SK-N-SH (cell line): ENCODE measurements at regions not wholly inside any gene's neighbourhood (a gene's known extent, or its start where the extent isn't known, plus 50 kb on each side); places are given as distances from the start of the nearest gene placed in this dataset.
"Not testable (repeated sequence)": the region's sequence is repeated elsewhere in the genome, so short reads cannot be mapped to it uniquely, and the experiment has no call there.

Experiments used
- CTCF ChIA-PET: fragments of 300-600, 350-600 bp; formaldehyde crosslinking; extraction: SDS; loops from one replicate; lab custom pipeline; 2021; lab: Yijun Ruan, JAX
- POLR2A ChIA-PET: fragments of 350-600 bp; sonication (Branson Sonifier 250); formaldehyde crosslinking; extraction: SDS; loops from one replicate; lab custom pipeline; 2020; ENCODE audit warnings: antibody characterized with exemption, inconsistent platforms; lab: Yijun Ruan, JAX
- DNase-seq: peaks from one replicate; pipeline ENCODE4 v3.0.0; 2012
- H2AFZ ChIP-seq: fragments of 200-600 bp; sonication (generic); 2 replicates; pipeline ENCODE4 v1.8.1; 2016; ENCODE audit warnings: antibody characterized with exemption, mild to moderate bottlenecking, low read depth
- H3F3A ChIP-seq: fragments of 200-600 bp; sonication (generic); replicated peaks from 2 replicates; pipeline ENCODE3; 2016; ENCODE audit warnings: antibody characterized with exemption, mild to moderate bottlenecking; ENCODE audit not compliant: insufficient read depth
- H3K27ac ChIP-seq, 2 experiments: fragments of 200-500 bp in 1 of 2; fragments of 200-600 bp in 1 of 2; sonication (Bioruptor generic) in 1 of 2; sonication (generic), shearing (Covaris generic) in 1 of 2; 2 replicates each; pipeline versions ENCODE4 v1.5.1 to v1.6.1; 2014 to 2016; ENCODE audit warnings: low read depth in 2 of 2, inconsistent platforms in 1 of 2, low read length in 1 of 2, mild to moderate bottlenecking in 1 of 2, mixed read lengths in 1 of 2
- H3K27me3 ChIP-seq: fragments of 200-600 bp; sonication (generic), shearing (Covaris generic); 2 replicates; pipeline ENCODE4 v1.6.1; 2016; ENCODE audit warnings: mixed run types; ENCODE audit not compliant: insufficient read depth
- H3K36me3 ChIP-seq, 2 experiments: fragments of 200-500 bp in 1 of 2; fragments of 200-600 bp in 1 of 2; sonication (Bioruptor generic) in 1 of 2; sonication (generic) in 1 of 2; replicated peaks in 1 of 2; 2 replicates each; pipeline versions ENCODE3 to v1.5.1; 2014 to 2016; ENCODE audit warnings: low read length in 1 of 2, mild to moderate bottlenecking in 1 of 2; ENCODE audit not compliant: insufficient read depth in 2 of 2, control insufficient read depth in 1 of 2
- H3K4me1 ChIP-seq, 2 experiments: fragments of 200-500 bp in 1 of 2; fragments of 200-600 bp in 1 of 2; sonication (Bioruptor generic) in 1 of 2; sonication (generic), shearing (Covaris generic) in 1 of 2; 2 replicates each; pipeline versions ENCODE4 v1.5.1 to v1.6.1; 2014 to 2016; ENCODE audit warnings: low read depth in 1 of 2, low read length in 1 of 2, mixed run types in 1 of 2; ENCODE audit not compliant: insufficient read depth in 2 of 2, control insufficient read depth in 1 of 2
- H3K4me2 ChIP-seq: fragments of 200-600 bp; sonication (generic), shearing (Covaris generic); 2 replicates; pipeline ENCODE4 v1.6.1; 2017; ENCODE audit warnings: mixed run types
- H3K4me3 ChIP-seq, 2 experiments: fragments of 200-500 bp in 1 of 2; fragments of 200-600 bp in 1 of 2; sonication (Bioruptor generic) in 1 of 2; sonication (generic), shearing (Covaris generic) in 1 of 2; 2 replicates each; pipeline versions ENCODE4 v1.5.1 to v1.8.1; 2014 to 2016; ENCODE audit warnings: low read depth in 2 of 2, inconsistent platforms in 1 of 2, low read length in 1 of 2, mild to moderate bottlenecking in 1 of 2, mixed read lengths in 1 of 2, moderate library complexity in 1 of 2
- H3K79me2 ChIP-seq: fragments of 200-600 bp; sonication (generic); 2 replicates; pipeline ENCODE4 v1.8.1; 2017; ENCODE audit warnings: mild to moderate bottlenecking; ENCODE audit not compliant: insufficient read depth
- H3K9ac ChIP-seq: fragments of 200-600 bp; sonication (generic); 2 replicates; pipeline ENCODE4 v1.6.1; 2017; ENCODE audit warnings: mixed run types
- H3K9me2 ChIP-seq: fragments of 200-600 bp; sonication (generic); 2 replicates; pipeline ENCODE4 v1.6.1; 2017; ENCODE audit warnings: mixed run types
- H3K9me3 ChIP-seq: fragments of 200-600 bp; sonication (generic); 2 replicates; pipeline ENCODE4 v1.6.1; 2017; ENCODE audit warnings: mixed run types, mild to moderate bottlenecking, moderate library complexity
- H4K20me1 ChIP-seq: fragments of 200-600 bp; sonication (generic); 2 replicates; pipeline ENCODE4 v1.6.1; 2017; ENCODE audit warnings: mild to moderate bottlenecking, mixed run types; ENCODE audit not compliant: insufficient read depth
- ELF1 ChIP-seq: IDR thresholded peaks from 2 replicates; pipeline ENCODE4 v1.4.0; 2012
- EP300 ChIP-seq, 2 experiments: IDR thresholded peaks; 2 replicates each; pipeline versions ENCODE4 v1.4.0 to v1.6.1; 2012; ENCODE audit warnings: borderline replicate concordance in 1 of 2, low read depth in 1 of 2, low read length in 1 of 2
- EZH2phosphoT487 ChIP-seq: fragments of 200-600 bp; sonication (generic); IDR thresholded peaks from 2 replicates; pipeline ENCODE4 v1.6.1; 2017; ENCODE audit warnings: low read depth, mixed run types, mild to moderate bottlenecking, antibody characterized with exemption, moderate library complexity, borderline replicate concordance
- FOXJ3 ChIP-seq: sonication (generic); formaldehyde crosslinking; IDR thresholded peaks from 2 replicates; pipeline ENCODE4 v1.5.1; 2020; ENCODE audit warnings: mild to moderate bottlenecking, missing genetic modification reagents
- FOXM1 ChIP-seq: IDR thresholded peaks from 2 replicates; pipeline ENCODE4 v1.4.0; 2012; ENCODE audit warnings: low read depth, mild to moderate bottlenecking
- MXI1 ChIP-seq: IDR thresholded peaks from 2 replicates; pipeline ENCODE4 v1.6.1; 2012; ENCODE audit warnings: mild to moderate bottlenecking, low read depth, low read length, improper control_type of control experiment
- NFIC ChIP-seq: IDR thresholded peaks from 2 replicates; pipeline ENCODE4 v1.4.0; 2012; ENCODE audit warnings: borderline replicate concordance
- NRF1 ChIP-seq: IDR thresholded peaks from 2 replicates; pipeline ENCODE4 v1.6.1; 2012; ENCODE audit warnings: low read depth, mild to moderate bottlenecking, low read length
- PBX3 ChIP-seq: IDR thresholded peaks from 2 replicates; pipeline ENCODE4; 2012
- POLR2AphosphoS5 ChIP-seq: IDR thresholded peaks from 2 replicates; pipeline ENCODE4 v1.6.1; 2012; ENCODE audit warnings: low read depth, low read length
- RCOR1 ChIP-seq: fragments of 150-350 bp; IDR thresholded peaks from 2 replicates; pipeline ENCODE4 v1.6.1; 2017; ENCODE audit warnings: antibody characterized with exemption, low read length
- RFX5 ChIP-seq: IDR thresholded peaks from 2 replicates; pipeline ENCODE4 v1.6.1; 2012; ENCODE audit warnings: mild to moderate bottlenecking, improper control_type of control experiment, low read length
- RXRA ChIP-seq: IDR thresholded peaks from 2 replicates; pipeline ENCODE4 v1.4.0; 2012; ENCODE audit warnings: low read depth, mild to moderate bottlenecking, borderline replicate concordance
- SIN3A ChIP-seq: IDR thresholded peaks from 2 replicates; pipeline ENCODE4 v1.6.1; 2012; ENCODE audit warnings: low read depth, mild to moderate bottlenecking, low read length, moderate library complexity, borderline replicate concordance
- SMC3 ChIP-seq: IDR thresholded peaks from 2 replicates; pipeline ENCODE4 v1.6.1; 2012; ENCODE audit warnings: low read depth, low read length, improper control_type of control experiment
- TAF1 ChIP-seq: IDR thresholded peaks from 2 replicates; pipeline ENCODE4 v1.6.1; 2012; ENCODE audit warnings: low read depth, mild to moderate bottlenecking, low read length, moderate library complexity, borderline replicate concordance
- TEAD4 ChIP-seq: IDR thresholded peaks from 2 replicates; pipeline ENCODE4 v1.4.0; 2012; ENCODE audit warnings: mild to moderate bottlenecking, borderline replicate concordance; ENCODE audit not compliant: insufficient read depth
- YY1 ChIP-seq: IDR thresholded peaks from 2 replicates; pipeline ENCODE4 v1.4.0; 2012; ENCODE audit warnings: low read depth, mild to moderate bottlenecking
- WGBS: methylation state at CpG from one replicate; pipeline ENCODE4 v1.1.6; 2017; ENCODE audit warnings: low lambda C conversion rate; 5-methylcytosine and 5-hydroxymethylcytosine counted together
- TF ChIP-seq, protein P1 (sequence below): IDR thresholded peaks from 2 replicates; pipeline ENCODE4 v1.4.0; 2012; ENCODE audit warnings: low read depth, borderline replicate concordance

GRCh38 chrX:80929251-80929650 lies 119.6 kb upstream of the BRWD3 start:
- 13% methylated on average over 8 of the region's 8 CpGs for WGBS
- no peak overlapping the region for H3K27ac ChIP-seq

GRCh38 chrX:80917919-80918318 lies 108.2 kb upstream of the BRWD3 start:
- TF ChIP-seq EP300 (IDR thresholded peaks at IDR 0.05; ENCODE audit: borderline replicate concordance in 1 of 2, low read depth in 1 of 2, low read length in 1 of 2) = no peak
- TF ChIP-seq FOXJ3 = no peak
- no peak for TF ChIP-seq SMC3
- TF ChIP-seq RCOR1 = no peak
- no peak for TF ChIP-seq FOXM1
- no peak for TF ChIP-seq MXI1
- no peak for TF ChIP-seq ELF1
- no peak for TF ChIP-seq SIN3A
- no peak for TF ChIP-seq NFIC
- TF ChIP-seq TEAD4 = no peak
- no peak for TF ChIP-seq RXRA
- TF ChIP-seq TAF1 = no peak
- no peak for TF ChIP-seq PBX3
- TF ChIP-seq, protein P1, sequence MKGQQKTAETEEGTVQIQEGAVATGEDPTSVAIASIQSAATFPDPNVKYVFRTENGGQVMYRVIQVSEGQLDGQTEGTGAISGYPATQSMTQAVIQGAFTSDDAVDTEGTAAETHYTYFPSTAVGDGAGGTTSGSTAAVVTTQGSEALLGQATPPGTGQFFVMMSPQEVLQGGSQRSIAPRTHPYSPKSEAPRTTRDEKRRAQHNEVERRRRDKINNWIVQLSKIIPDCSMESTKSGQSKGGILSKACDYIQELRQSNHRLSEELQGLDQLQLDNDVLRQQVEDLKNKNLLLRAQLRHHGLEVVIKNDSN = no peak
- TF ChIP-seq RFX5 = no peak
- Histone ChIP-seq H3K9me3 (no peaks in the 10 kb centered on the region), H3K36me3 (no peaks in the 10 kb centered on the region), H3K79me2 (no peaks in the 10 kb centered on the region), H3K4me1 (no peaks in the 10 kb centered on the region), H3K27ac (no peak overlapping the region), H3K9me2 (no peaks in the 10 kb centered on the region), H3K4me2 (no peak overlapping the region), H3K4me3 (no peak overlapping the region), H4K20me1 (no peaks in the 10 kb centered on the region), H3F3A (no peaks in the 10 kb centered on the region), H3K27me3 (no peaks in the 10 kb centered on the region), H3K9ac (no peak overlapping the region), H2AFZ (no peak overlapping the region)
- POLR2A ChIA-PET = no interaction called here
- 2% methylated on average over 1 of the region's 1 CpG for WGBS
- CTCF ChIA-PET = no interaction called here
- DNase-seq = no peak

More at GRCh38 chrX:80929251-80929650, 119.6 kb upstream of the BRWD3 start:
- H4K20me1 ChIP-seq = no peaks in the 10 kb centered on the region
- DNase-seq = no peak
- ChIA-PET CTCF (no interaction called here), POLR2A (no interaction called here)
- H2AFZ ChIP-seq = no peak overlapping the region
- TF ChIP-seq RCOR1 (no peak), YY1 (no peak), NRF1 (no peak), FOXM1 (no peak), EZH2phosphoT487 (no peak), ELF1 (no peak), POLR2AphosphoS5 (no peak)
- no peaks in the 10 kb centered on the region for H3K4me1 ChIP-seq
- no peaks in the 10 kb centered on the region for H3F3A ChIP-seq
- H3K9ac ChIP-seq = no peak overlapping the region
- no peak overlapping the region for H3K4me2 ChIP-seq
- no peaks in the 10 kb centered on the region for H3K79me2 ChIP-seq
- no peaks in the 10 kb centered on the region for H3K36me3 ChIP-seq
- no peaks in the 10 kb centered on the region for H3K9me2 ChIP-seq
- no peaks in the 10 kb centered on the region; the same call in 1 of the 2 replicates for H3K27me3 ChIP-seq
- H3K9me3 ChIP-seq = peaks cover 9% of the 10 kb centered on the region; the same call in 1 of the 2 replicates
- no peak overlapping the region for H3K4me3 ChIP-seq

DNA sequence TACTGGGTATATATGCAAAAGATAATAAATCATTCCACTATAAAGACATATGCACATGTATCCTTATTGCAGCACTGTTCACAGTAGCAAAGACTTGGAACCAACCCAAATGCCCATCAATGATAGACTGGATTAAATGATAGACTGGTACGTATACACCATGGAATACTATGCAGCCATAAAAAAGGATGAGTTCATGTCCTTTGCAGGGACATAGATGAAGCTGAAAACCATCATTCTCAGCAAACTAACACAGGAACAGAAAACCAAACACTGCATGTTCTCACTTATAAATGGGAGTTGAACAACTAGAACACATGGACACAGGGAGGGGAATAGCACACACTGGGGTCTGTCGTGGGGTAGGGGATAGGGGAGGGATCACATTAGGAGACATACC lies 102.7 kb upstream of the BRWD3 start:
- CTCF ChIA-PET, H3K79me2 ChIP-seq, H3F3A ChIP-seq, H3K36me3 ChIP-seq, DNase-seq, H3K9me3 ChIP-seq, H3K27ac ChIP-seq, H3K9ac ChIP-seq, H3K9me2 ChIP-seq, H3K4me2 ChIP-seq, H3K4me1 ChIP-seq, H4K20me1 ChIP-seq, POLR2A ChIA-PET, H3K4me3 ChIP-seq, H2AFZ ChIP-seq, H3K27me3 ChIP-seq: not testable (repeated sequence)
- WGBS = 12% methylated on average over 2 of the region's 2 CpGs
